ENCODE measurements at regions not wholly inside any gene's neighbourhood (a gene's known extent, or its start where the extent isn't known, plus 50 kb on each side); places are given as distances from the start of the nearest gene placed in this dataset.

- Histone ChIP-seq H3K27ac (ENCODE audit: low read depth, low read length) (no peak overlapping the region), H3K36me3 (ENCODE audit: control insufficient read depth in 3 of 3, insufficient read depth in 3 of 3, low read length in 3 of 3) (no peaks in the 10 kb centered on the region), H3K4me3 (ENCODE audit: low read length in 3 of 3) (no peak overlapping the region), H3K9ac (ENCODE audit: low read depth in 1 of 3, low read length in 3 of 3) (no peak overlapping the region), H3K9me3 (ENCODE audit: control insufficient read depth in 3 of 3, low read length in 3 of 3) (no peaks in the 10 kb centered on the region), H3K27me3 (ENCODE audit: control insufficient read depth in 3 of 3, insufficient read depth in 3 of 3, low read length in 3 of 3) (peaks cover 0 to 2% (median 0%) of the 10 kb centered on the region in 3 donors), H3K4me1 (ENCODE audit: control insufficient read depth in 3 of 3, insufficient read depth in 3 of 3, low read length in 3 of 3) (peaks cover 4 to 13% (median 11%) of the 10 kb centered on the region in 3 donors)
Observed at GRCh38 chr12:4034921-4035320, 161.7 kb upstream of the PARP11 start.

- no peaks in the 10 kb centered on the region for H3K36me3 ChIP-seq (ENCODE audit: control insufficient read depth in 3 of 3, insufficient read depth in 3 of 3, low read length in 3 of 3)
- H3K9me3 ChIP-seq (ENCODE audit: control insufficient read depth in 3 of 3, low read length in 3 of 3) = no peaks in the 10 kb centered on the region
- no peak overlapping the region for H3K27ac ChIP-seq (ENCODE audit: low read depth, low read length)
- no peak overlapping the region for H3K4me3 ChIP-seq (ENCODE audit: low read length in 3 of 3)
- peaks cover 0 to 2% (median 0%) of the 10 kb centered on the region in 3 donors for H3K27me3 ChIP-seq (ENCODE audit: control insufficient read depth in 3 of 3, insufficient read depth in 3 of 3, low read length in 3 of 3)
- peaks cover 4 to 13% (median 11%) of the 10 kb centered on the region in 3 donors for H3K4me1 ChIP-seq (ENCODE audit: control insufficient read depth in 3 of 3, insufficient read depth in 3 of 3, low read length in 3 of 3)
- no peak overlapping the region for H3K9ac ChIP-seq (ENCODE audit: low read depth in 1 of 3, low read length in 3 of 3)
Observed at GRCh38 chr12:4032924-4033615, 159.9 kb upstream of the PARP11 start.

GRCh38 chr12:4031703-4032291, 158.6 kb upstream of the PARP11 start:
- H3K9ac ChIP-seq (ENCODE audit: low read depth in 1 of 3, low read length in 3 of 3) = peak overlapping the region; percentile 43 to 67 (median 57)
- H3K9me3 ChIP-seq (ENCODE audit: control insufficient read depth in 3 of 3, low read length in 3 of 3) = no peaks in the 10 kb centered on the region
- no peaks in the 10 kb centered on the region for H3K36me3 ChIP-seq (ENCODE audit: control insufficient read depth in 3 of 3, insufficient read depth in 3 of 3, low read length in 3 of 3)
- peak overlapping the region; percentile 51 for H3K27ac ChIP-seq (ENCODE audit: low read depth, low read length)
- H3K27me3 ChIP-seq (ENCODE audit: control insufficient read depth in 3 of 3, insufficient read depth in 3 of 3, low read length in 3 of 3) = peaks cover 0 to 2% (median 0%) of the 10 kb centered on the region in 3 donors
- H3K4me3 ChIP-seq (ENCODE audit: low read length in 3 of 3) = peak overlapping the region; percentile 49 to 64 (median 51)
- H3K4me1 ChIP-seq (ENCODE audit: control insufficient read depth in 3 of 3, insufficient read depth in 3 of 3, low read length in 3 of 3) = peaks cover 4 to 14% (median 13%) of the 10 kb centered on the region in 3 donors

- H3K9ac ChIP-seq (ENCODE audit: low read depth in 1 of 3, low read length in 3 of 3) = peak overlapping the region; percentile 61 to 74 (median 70)
- no peaks in the 10 kb centered on the region for H3K9me3 ChIP-seq (ENCODE audit: control insufficient read depth in 3 of 3, low read length in 3 of 3)
- peaks cover 0 to 2% (median 0%) of the 10 kb centered on the region in 3 donors for H3K27me3 ChIP-seq (ENCODE audit: control insufficient read depth in 3 of 3, insufficient read depth in 3 of 3, low read length in 3 of 3)
- H3K4me3 ChIP-seq (ENCODE audit: low read length in 3 of 3) = peak overlapping the region; percentile 60 to 64 (median 60)
- H3K27ac ChIP-seq (ENCODE audit: low read depth, low read length) = peak overlapping the region; percentile 77
- H3K36me3 ChIP-seq (ENCODE audit: control insufficient read depth in 3 of 3, insufficient read depth in 3 of 3, low read length in 3 of 3) = no peaks in the 10 kb centered on the region
- H3K4me1 ChIP-seq (ENCODE audit: control insufficient read depth in 3 of 3, insufficient read depth in 3 of 3, low read length in 3 of 3) = peaks cover 4 to 14% (median 13%) of the 10 kb centered on the region in 3 donors
Observed at GRCh38 chr12:4030929-4031702, 157.9 kb upstream of the PARP11 start.

- peaks cover 4 to 14% (median 13%) of the 10 kb centered on the region in 3 donors for H3K4me1 ChIP-seq (ENCODE audit: control insufficient read depth in 3 of 3, insufficient read depth in 3 of 3, low read length in 3 of 3)
- no peak overlapping the region for H3K9ac ChIP-seq (ENCODE audit: low read depth in 1 of 3, low read length in 3 of 3)
- H3K36me3 ChIP-seq (ENCODE audit: control insufficient read depth in 3 of 3, insufficient read depth in 3 of 3, low read length in 3 of 3) = no peaks in the 10 kb centered on the region
- H3K27ac ChIP-seq (ENCODE audit: low read depth, low read length) = no peak overlapping the region
- H3K9me3 ChIP-seq (ENCODE audit: control insufficient read depth in 3 of 3, low read length in 3 of 3) = no peaks in the 10 kb centered on the region
- H3K4me3 ChIP-seq (ENCODE audit: low read length in 3 of 3) = no peak overlapping the region
- peaks cover 0 to 2% (median 0%) of the 10 kb centered on the region in 3 donors for H3K27me3 ChIP-seq (ENCODE audit: control insufficient read depth in 3 of 3, insufficient read depth in 3 of 3, low read length in 3 of 3)
Observed at GRCh38 chr12:4027412-4027811, 154.2 kb upstream of the PARP11 start.

- Histone ChIP-seq H3K4me1 (ENCODE audit: control insufficient read depth in 3 of 3, insufficient read depth in 3 of 3, low read length in 3 of 3) (peaks cover 3 to 7% (median 7%) of the 10 kb centered on the region in 3 donors), H3K27ac (ENCODE audit: low read depth, low read length) (no peak overlapping the region), H3K4me3 (ENCODE audit: low read length in 3 of 3) (no peak overlapping the region), H3K36me3 (ENCODE audit: control insufficient read depth in 3 of 3, insufficient read depth in 3 of 3, low read length in 3 of 3) (no peaks in the 10 kb centered on the region), H3K9ac (ENCODE audit: low read depth in 1 of 3, low read length in 3 of 3) (no peak overlapping the region), H3K9me3 (ENCODE audit: control insufficient read depth in 3 of 3, low read length in 3 of 3) (no peaks in the 10 kb centered on the region), H3K27me3 (ENCODE audit: control insufficient read depth in 3 of 3, insufficient read depth in 3 of 3, low read length in 3 of 3) (no peaks in the 10 kb centered on the region)
Observed at GRCh38 chr12:4026517-4026916, 153.3 kb upstream of the PARP11 start.

- no peaks in the 10 kb centered on the region for H3K27me3 ChIP-seq (ENCODE audit: control insufficient read depth in 3 of 3, insufficient read depth in 3 of 3, low read length in 3 of 3)
- no peak overlapping the region for H3K9ac ChIP-seq (ENCODE audit: low read depth in 1 of 3, low read length in 3 of 3)
- H3K36me3 ChIP-seq (ENCODE audit: control insufficient read depth in 3 of 3, insufficient read depth in 3 of 3, low read length in 3 of 3) = no peaks in the 10 kb centered on the region
- H3K4me1 ChIP-seq (ENCODE audit: control insufficient read depth in 3 of 3, insufficient read depth in 3 of 3, low read length in 3 of 3) = peaks cover 2 to 6% (median 6%) of the 10 kb centered on the region in 3 donors
- H3K4me3 ChIP-seq (ENCODE audit: low read length in 3 of 3) = no peak overlapping the region
- no peak overlapping the region for H3K27ac ChIP-seq (ENCODE audit: low read depth, low read length)
- H3K9me3 ChIP-seq (ENCODE audit: control insufficient read depth in 3 of 3, low read length in 3 of 3) = no peaks in the 10 kb centered on the region
Observed at GRCh38 chr12:4026020-4026358, 152.8 kb upstream of the PARP11 start.

- no peaks in the 10 kb centered on the region for H3K27me3 ChIP-seq (ENCODE audit: control insufficient read depth in 3 of 3, insufficient read depth in 3 of 3, low read length in 3 of 3)
- no peak overlapping the region for H3K4me3 ChIP-seq (ENCODE audit: low read length in 3 of 3)
- no peaks in the 10 kb centered on the region for H3K36me3 ChIP-seq (ENCODE audit: control insufficient read depth in 3 of 3, insufficient read depth in 3 of 3, low read length in 3 of 3)
- peaks cover 0 to 3% (median under 1%) of the 10 kb centered on the region in 3 donors for H3K4me1 ChIP-seq (ENCODE audit: control insufficient read depth in 3 of 3, insufficient read depth in 3 of 3, low read length in 3 of 3)
- no peak overlapping the region for H3K9ac ChIP-seq (ENCODE audit: low read depth in 1 of 3, low read length in 3 of 3)
- H3K27ac ChIP-seq (ENCODE audit: low read depth, low read length) = no peak overlapping the region
- no peaks in the 10 kb centered on the region for H3K9me3 ChIP-seq (ENCODE audit: control insufficient read depth in 3 of 3, low read length in 3 of 3)
Observed at GRCh38 chr12:4025181-4026019, 152.2 kb upstream of the PARP11 start.

- Histone ChIP-seq H3K9ac (ENCODE audit: low read depth in 1 of 3, low read length in 3 of 3) (no peak overlapping the region), H3K9me3 (ENCODE audit: control insufficient read depth in 3 of 3, low read length in 3 of 3) (no peaks in the 10 kb centered on the region), H3K4me3 (ENCODE audit: low read length in 3 of 3) (no peak overlapping the region), H3K27me3 (ENCODE audit: control insufficient read depth in 3 of 3, insufficient read depth in 3 of 3, low read length in 3 of 3) (no peaks in the 10 kb centered on the region), H3K4me1 (ENCODE audit: control insufficient read depth in 3 of 3, insufficient read depth in 3 of 3, low read length in 3 of 3) (peaks cover 0 to 3% (median 0%) of the 10 kb centered on the region in 3 donors), H3K36me3 (ENCODE audit: control insufficient read depth in 3 of 3, insufficient read depth in 3 of 3, low read length in 3 of 3) (no peaks in the 10 kb centered on the region), H3K27ac (ENCODE audit: low read depth, low read length) (no peak overlapping the region)
Observed at GRCh38 chr12:4024701-4025100, 151.5 kb upstream of the PARP11 start.

All from skeletal muscle tissue (tissue), 3 donors.